HEK293T (cell line): ENCODE measurements at regions not wholly inside any gene's neighbourhood (a gene's known extent, or its start where the extent isn't known, plus 50 kb on each side); places are given as distances from the start of the nearest gene placed in this dataset.

Experiments used
- ARNT ChIP-seq: fragments of 450-650 bp; IDR thresholded peaks from 2 replicates; pipeline ENCODE4 v1.6.1; 2017; ENCODE audit warnings: mild to moderate bottlenecking
- BHLHE40 ChIP-seq: fragments of 450-650 bp; IDR thresholded peaks from 2 replicates; pipeline ENCODE4 v1.6.1; 2016; ENCODE audit warnings: mild to moderate bottlenecking, moderate library complexity, borderline replicate concordance
- CTBP1 ChIP-seq: fragments of 450-650 bp; IDR thresholded peaks from 2 replicates; pipeline ENCODE4 v1.6.1; 2016; ENCODE audit warnings: borderline replicate concordance
- FOXK2 ChIP-seq: fragments of 450-650 bp; IDR thresholded peaks from 2 replicates; pipeline ENCODE4 v1.6.1; 2016; ENCODE audit warnings: mild to moderate bottlenecking
- FOXM1 ChIP-seq: fragments of 450-650 bp; IDR thresholded peaks from 2 replicates; pipeline ENCODE4 v1.6.1; 2017; ENCODE audit warnings: mild to moderate bottlenecking, borderline replicate concordance
- HDGF ChIP-seq: fragments of 450-650 bp; IDR thresholded peaks from 2 replicates; pipeline ENCODE4 v1.6.1; 2017; ENCODE audit warnings: antibody characterized with exemption, borderline replicate concordance
- L3MBTL2 ChIP-seq: fragments of 450-650 bp; conservative IDR thresholded peaks from 2 replicates; pipeline ENCODE4 v1.6.1; 2016; ENCODE audit warnings: mild to moderate bottlenecking
- LEF1 ChIP-seq: fragments of 450-650 bp; IDR thresholded peaks from 2 replicates; pipeline ENCODE4 v1.6.1; 2017; ENCODE audit warnings: mild to moderate bottlenecking, borderline replicate concordance
- NFRKB ChIP-seq: fragments of 450-650 bp; IDR thresholded peaks from 2 replicates; pipeline ENCODE4 v1.6.1; 2016; ENCODE audit warnings: mild to moderate bottlenecking, moderate library complexity
- SP1 ChIP-seq: fragments of 450-650 bp; IDR thresholded peaks from 2 replicates; pipeline ENCODE4 v1.6.1; 2017
- SUZ12 ChIP-seq: fragments of 450-650 bp; IDR thresholded peaks from 2 replicates; pipeline ENCODE4 v1.6.1; 2016; ENCODE audit warnings: mild to moderate bottlenecking
- TARDBP ChIP-seq: fragments of 450-650 bp; IDR thresholded peaks from 2 replicates; pipeline ENCODE4 v1.6.1; 2016
- ZNF384 ChIP-seq: fragments of 450-650 bp; IDR thresholded peaks from 2 replicates; pipeline ENCODE4 v1.6.1; 2016
- TF ChIP-seq, protein P1 (sequence below): fragments of 450-650 bp; IDR thresholded peaks from 2 replicates; pipeline ENCODE4 v1.6.1; 2016

DNA sequence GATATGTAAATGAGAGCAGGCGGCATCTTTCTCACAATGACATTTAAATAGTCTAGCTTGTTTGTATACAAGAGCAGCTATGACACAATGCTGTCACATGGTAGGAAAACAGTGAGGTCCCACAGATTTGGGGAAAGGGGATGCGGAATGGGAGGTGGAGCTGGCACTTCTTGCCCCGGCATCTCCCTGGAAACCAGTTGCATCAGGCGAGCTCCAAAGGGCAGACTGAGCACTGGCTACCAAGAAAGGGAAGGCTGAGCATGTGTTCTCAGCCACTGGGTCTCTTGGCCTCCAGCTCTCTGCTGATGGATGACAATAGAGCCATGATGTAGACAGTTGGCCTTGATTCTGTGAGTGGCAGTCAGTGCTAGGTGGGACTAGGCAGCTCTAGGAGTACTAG, 109.0 kb downstream of the UCHL1 start:
- no peak for TF ChIP-seq FOXK2
- TF ChIP-seq ARNT: no peak
- TF ChIP-seq SP1: no peak
- no peak for TF ChIP-seq BHLHE40
- no peak for TF ChIP-seq LEF1
- no peak for TF ChIP-seq SUZ12
- TF ChIP-seq TARDBP: no peak
- TF ChIP-seq, protein P1, sequence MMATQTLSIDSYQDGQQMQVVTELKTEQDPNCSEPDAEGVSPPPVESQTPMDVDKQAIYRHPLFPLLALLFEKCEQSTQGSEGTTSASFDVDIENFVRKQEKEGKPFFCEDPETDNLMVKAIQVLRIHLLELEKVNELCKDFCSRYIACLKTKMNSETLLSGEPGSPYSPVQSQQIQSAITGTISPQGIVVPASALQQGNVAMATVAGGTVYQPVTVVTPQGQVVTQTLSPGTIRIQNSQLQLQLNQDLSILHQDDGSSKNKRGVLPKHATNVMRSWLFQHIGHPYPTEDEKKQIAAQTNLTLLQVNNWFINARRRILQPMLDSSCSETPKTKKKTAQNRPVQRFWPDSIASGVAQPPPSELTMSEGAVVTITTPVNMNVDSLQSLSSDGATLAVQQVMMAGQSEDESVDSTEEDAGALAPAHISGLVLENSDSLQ: no peak
- TF ChIP-seq FOXM1: no peak
- TF ChIP-seq NFRKB: no peak
- TF ChIP-seq ZNF384: no peak
- no peak for TF ChIP-seq HDGF
- TF ChIP-seq L3MBTL2: no peak
- no peak for TF ChIP-seq CTBP1
